MM.1S (cell line): ENCODE measurements at regions not wholly inside any gene's neighbourhood (a gene's known extent, or its start where the extent isn't known, plus 50 kb on each side); places are given as distances from the start of the nearest gene placed in this dataset.

ENCODE experiments used
- EZH2 ChIP-seq: fragments of 300-600 bp; sonication (generic); optimal IDR thresholded peaks from 2 replicates; pipeline ENCODE3; 2017; ENCODE audit warnings: low read depth, mild to moderate bottlenecking, antibody characterized with exemption, low read length, mixed read lengths
- EZH2phosphoT487 ChIP-seq: fragments of 300-600 bp; sonication (generic); IDR thresholded peaks from 2 replicates; pipeline ENCODE4 v1.6.1; 2018; ENCODE audit warnings: antibody characterized with exemption, low read length
- TF ChIP-seq, protein P1 (sequence below): fragments of 300-600 bp; sonication (generic); IDR thresholded peaks from 2 replicates; pipeline ENCODE4 v1.5.1; 2016; ENCODE audit warnings: antibody characterized with exemption, low read length, mixed read lengths

DNA sequence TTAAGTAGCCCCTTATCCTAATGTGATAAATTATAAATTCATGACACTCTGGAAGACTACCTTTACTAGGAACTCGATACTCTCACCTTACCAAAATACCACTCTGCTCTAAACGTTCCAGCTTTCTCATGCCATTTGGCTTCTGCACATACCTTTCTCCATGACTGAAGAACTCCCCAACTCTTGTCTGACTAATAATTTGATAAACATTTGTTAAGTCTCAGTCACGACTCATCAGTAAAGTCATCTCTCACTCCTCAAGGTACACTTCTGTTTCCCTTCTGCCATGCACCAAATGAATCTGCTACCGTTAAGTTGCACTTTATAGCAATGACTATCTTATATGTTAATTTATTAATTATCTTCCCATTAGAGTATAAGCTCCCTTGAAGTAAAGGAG is 498.3 kb upstream of the NOVA1 start:
- TF ChIP-seq EZH2 (no peak), EZH2phosphoT487 (no peak)
- TF ChIP-seq, protein P1, sequence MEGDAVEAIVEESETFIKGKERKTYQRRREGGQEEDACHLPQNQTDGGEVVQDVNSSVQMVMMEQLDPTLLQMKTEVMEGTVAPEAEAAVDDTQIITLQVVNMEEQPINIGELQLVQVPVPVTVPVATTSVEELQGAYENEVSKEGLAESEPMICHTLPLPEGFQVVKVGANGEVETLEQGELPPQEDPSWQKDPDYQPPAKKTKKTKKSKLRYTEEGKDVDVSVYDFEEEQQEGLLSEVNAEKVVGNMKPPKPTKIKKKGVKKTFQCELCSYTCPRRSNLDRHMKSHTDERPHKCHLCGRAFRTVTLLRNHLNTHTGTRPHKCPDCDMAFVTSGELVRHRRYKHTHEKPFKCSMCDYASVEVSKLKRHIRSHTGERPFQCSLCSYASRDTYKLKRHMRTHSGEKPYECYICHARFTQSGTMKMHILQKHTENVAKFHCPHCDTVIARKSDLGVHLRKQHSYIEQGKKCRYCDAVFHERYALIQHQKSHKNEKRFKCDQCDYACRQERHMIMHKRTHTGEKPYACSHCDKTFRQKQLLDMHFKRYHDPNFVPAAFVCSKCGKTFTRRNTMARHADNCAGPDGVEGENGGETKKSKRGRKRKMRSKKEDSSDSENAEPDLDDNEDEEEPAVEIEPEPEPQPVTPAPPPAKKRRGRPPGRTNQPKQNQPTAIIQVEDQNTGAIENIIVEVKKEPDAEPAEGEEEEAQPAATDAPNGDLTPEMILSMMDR, result no peak
